ENCODE measurements at regions not wholly inside any gene's neighbourhood (a gene's known extent, or its start where the extent isn't known, plus 50 kb on each side); places are given as distances from the start of the nearest gene placed in this dataset.
"Not testable (repeated sequence)": the region's sequence is repeated elsewhere in the genome, so short reads cannot be mapped to it uniquely, and the experiment has no call there.

DNA sequence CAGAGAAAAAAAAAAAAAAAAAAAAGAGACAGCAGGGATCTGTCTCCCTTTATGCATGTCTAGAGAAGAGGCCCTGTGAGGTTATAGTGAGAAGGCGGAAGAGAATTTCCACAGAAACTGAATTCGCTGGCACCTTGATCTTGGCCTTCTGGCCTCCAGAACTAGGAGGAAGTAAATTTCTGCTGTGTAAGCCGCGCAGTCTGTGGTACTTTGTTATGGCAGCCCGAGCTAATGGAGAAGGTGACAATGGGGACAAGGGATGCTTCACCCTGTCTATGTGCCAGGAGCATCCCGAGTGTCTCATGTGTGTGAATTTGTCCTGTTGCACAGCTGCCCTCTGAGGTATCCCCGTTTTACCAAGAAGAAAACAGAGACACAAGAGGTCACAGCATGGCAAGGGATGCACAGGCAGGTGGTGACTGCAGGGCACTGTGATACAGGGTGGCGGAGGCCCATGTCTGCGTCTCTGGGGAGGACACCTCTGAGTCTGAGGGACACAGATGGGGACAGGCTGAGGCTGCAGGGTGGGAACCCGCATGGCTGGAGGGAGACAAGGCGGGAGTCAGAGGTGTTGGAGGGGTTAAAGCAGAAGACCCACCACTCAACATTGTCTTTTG, 100.3 kb downstream of the CRLF3 start:
- H3K27ac ChIP-seq (ENCODE audit: low read depth, low read length); H3K4me3 ChIP-seq (replicated peaks in 1 of 2; ENCODE audit: low read depth in 1 of 2, low read length in 2 of 2); H3K9me3 ChIP-seq (ENCODE audit: control insufficient read depth in 1 of 2, insufficient read depth in 1 of 2, low read depth in 1 of 2, low read length in 2 of 2); POLR2A ChIA-PET; intact Hi-C loops (cut with micrococcal nuclease); H3K27me3 ChIP-seq (ENCODE audit: insufficient read depth, low read length); BruUV-seq (replicated peaks); H2AFZ ChIP-seq (ENCODE audit: low read depth, low read length, poor library complexity, severe bottlenecking); DNase-seq (ENCODE audit: low read depth, low spot score); H3K4me2 ChIP-seq (ENCODE audit: low read length); H3K9ac ChIP-seq (ENCODE audit: low read length); H3K36me3 ChIP-seq (ENCODE audit: control insufficient read depth in 1 of 2, insufficient read depth in 2 of 2, low read length in 2 of 2); RAD21 ChIA-PET (ENCODE audit: low non-redundant PET in 1 of 2, low total read pairs in 2 of 2, uncharacterized antibody in 2 of 2, unreplicated experiment in 2 of 2); H3K9me2 ChIP-seq (ENCODE audit: insufficient read depth); H4K20me1 ChIP-seq (ENCODE audit: insufficient read depth); H3K4me1 ChIP-seq (ENCODE audit: control insufficient read depth in 1 of 2, insufficient read depth in 2 of 2, low read length in 2 of 2); CTCF ChIA-PET; ATAC-seq: not testable (repeated sequence)
- peaks cover 75% of the 10 kb centered on the region for H3K79me2 ChIP-seq (ENCODE audit: insufficient read depth, low read length)

DNA sequence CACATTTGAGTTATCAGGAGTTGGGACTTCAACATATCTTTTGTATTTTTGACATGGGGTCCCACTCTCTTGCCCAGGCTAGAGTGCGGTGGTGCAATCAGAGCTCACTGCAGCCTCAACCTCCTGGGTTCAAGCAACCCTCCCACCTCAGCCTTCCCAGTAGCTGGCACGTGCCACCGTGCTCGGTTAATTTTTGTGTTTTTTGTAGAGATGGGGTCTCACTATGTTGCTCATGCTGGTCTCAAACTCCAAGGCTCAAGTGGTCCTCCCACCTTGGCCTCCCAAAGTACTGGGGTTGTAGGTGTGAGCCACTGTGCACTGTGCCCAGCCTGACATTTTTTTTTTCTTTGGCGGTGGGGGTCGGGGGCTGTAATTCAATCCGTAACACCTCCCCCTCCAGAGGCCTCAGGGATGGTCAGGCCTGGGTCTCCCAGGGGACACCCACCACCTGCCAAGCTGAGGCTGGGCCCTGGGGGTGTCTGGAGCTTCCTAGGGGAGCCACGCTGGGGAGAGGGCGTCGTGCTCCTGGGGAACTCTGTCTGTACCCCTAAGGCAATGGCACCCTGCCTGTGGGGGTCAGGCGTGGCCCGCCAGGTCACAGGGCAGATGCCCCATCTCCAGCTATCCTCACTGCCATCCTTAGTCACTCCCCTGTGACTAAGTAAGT, 102.2 kb downstream of the CRLF3 start:
- H3K36me3 ChIP-seq (ENCODE audit: control insufficient read depth in 1 of 2, insufficient read depth in 2 of 2, low read length in 2 of 2); DNase-seq (ENCODE audit: low read depth, low spot score); H3K27ac ChIP-seq (ENCODE audit: low read depth, low read length); H3K4me1 ChIP-seq (ENCODE audit: control insufficient read depth in 1 of 2, insufficient read depth in 2 of 2, low read length in 2 of 2); intact Hi-C loops (cut with micrococcal nuclease); H3K27me3 ChIP-seq (ENCODE audit: insufficient read depth, low read length); RAD21 ChIA-PET (ENCODE audit: low non-redundant PET in 1 of 2, low total read pairs in 2 of 2, uncharacterized antibody in 2 of 2, unreplicated experiment in 2 of 2); ATAC-seq; CTCF ChIA-PET; H3K9me3 ChIP-seq (ENCODE audit: control insufficient read depth in 1 of 2, insufficient read depth in 1 of 2, low read depth in 1 of 2, low read length in 2 of 2); H3K9me2 ChIP-seq (ENCODE audit: insufficient read depth); H4K20me1 ChIP-seq (ENCODE audit: insufficient read depth); H2AFZ ChIP-seq (ENCODE audit: low read depth, low read length, poor library complexity, severe bottlenecking); H3K4me3 ChIP-seq (replicated peaks in 1 of 2; ENCODE audit: low read depth in 1 of 2, low read length in 2 of 2); H3K9ac ChIP-seq (ENCODE audit: low read length); BruUV-seq (replicated peaks); H3K4me2 ChIP-seq (ENCODE audit: low read length); POLR2A ChIA-PET: not testable (repeated sequence)
- H3K79me2 ChIP-seq (ENCODE audit: insufficient read depth, low read length), result peaks cover 79% of the 10 kb centered on the region

DNA sequence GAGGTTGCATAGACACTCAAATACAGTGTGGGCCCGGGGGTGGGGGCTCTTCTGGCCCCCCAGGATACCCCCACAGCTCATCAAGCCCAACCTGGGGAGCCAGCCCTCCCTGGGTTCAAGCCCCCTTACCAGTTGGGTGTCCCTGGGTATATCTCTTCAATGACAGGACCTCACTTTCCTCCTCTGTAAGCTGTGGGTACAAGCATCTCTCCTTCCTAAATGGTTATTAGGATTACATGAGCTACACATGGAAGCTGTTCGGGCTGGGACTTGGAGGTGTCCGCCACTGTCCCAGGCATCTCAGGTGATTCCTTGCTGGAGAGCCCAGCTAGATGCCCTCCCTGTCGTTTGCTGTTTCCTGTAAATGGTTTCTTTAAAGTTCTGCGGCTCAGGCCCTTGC, 103.5 kb downstream of the CRLF3 start:
- H3K27me3 ChIP-seq (ENCODE audit: insufficient read depth, low read length); ATAC-seq; POLR2A ChIA-PET; H3K9me2 ChIP-seq (ENCODE audit: insufficient read depth); DNase-seq (ENCODE audit: low read depth, low spot score); H3K4me2 ChIP-seq (ENCODE audit: low read length); H3K4me3 ChIP-seq (replicated peaks in 1 of 2; ENCODE audit: low read depth in 1 of 2, low read length in 2 of 2); CTCF ChIA-PET; RAD21 ChIA-PET (ENCODE audit: low non-redundant PET in 1 of 2, low total read pairs in 2 of 2, uncharacterized antibody in 2 of 2, unreplicated experiment in 2 of 2); H4K20me1 ChIP-seq (ENCODE audit: insufficient read depth); intact Hi-C loops (cut with micrococcal nuclease); BruUV-seq (replicated peaks); H3K27ac ChIP-seq (ENCODE audit: low read depth, low read length); H2AFZ ChIP-seq (ENCODE audit: low read depth, low read length, poor library complexity, severe bottlenecking); H3K9me3 ChIP-seq (ENCODE audit: control insufficient read depth in 1 of 2, insufficient read depth in 1 of 2, low read depth in 1 of 2, low read length in 2 of 2); H3K9ac ChIP-seq (ENCODE audit: low read length); H3K36me3 ChIP-seq (ENCODE audit: control insufficient read depth in 1 of 2, insufficient read depth in 2 of 2, low read length in 2 of 2); H3K4me1 ChIP-seq (ENCODE audit: control insufficient read depth in 1 of 2, insufficient read depth in 2 of 2, low read length in 2 of 2): not testable (repeated sequence)
- H3K79me2 ChIP-seq (ENCODE audit: insufficient read depth, low read length), result peaks cover 82% of the 10 kb centered on the region

Data from HCT116 (cell line).